ENCODE measurements at regions not wholly inside any gene's neighbourhood (a gene's known extent, or its start where the extent isn't known, plus 50 kb on each side); places are given as distances from the start of the nearest gene placed in this dataset.

GRCh38 chr13:30112602-30113435 is 194.5 kb downstream of the KATNAL1 start (continued):
- TF ChIP-seq, protein P1, sequence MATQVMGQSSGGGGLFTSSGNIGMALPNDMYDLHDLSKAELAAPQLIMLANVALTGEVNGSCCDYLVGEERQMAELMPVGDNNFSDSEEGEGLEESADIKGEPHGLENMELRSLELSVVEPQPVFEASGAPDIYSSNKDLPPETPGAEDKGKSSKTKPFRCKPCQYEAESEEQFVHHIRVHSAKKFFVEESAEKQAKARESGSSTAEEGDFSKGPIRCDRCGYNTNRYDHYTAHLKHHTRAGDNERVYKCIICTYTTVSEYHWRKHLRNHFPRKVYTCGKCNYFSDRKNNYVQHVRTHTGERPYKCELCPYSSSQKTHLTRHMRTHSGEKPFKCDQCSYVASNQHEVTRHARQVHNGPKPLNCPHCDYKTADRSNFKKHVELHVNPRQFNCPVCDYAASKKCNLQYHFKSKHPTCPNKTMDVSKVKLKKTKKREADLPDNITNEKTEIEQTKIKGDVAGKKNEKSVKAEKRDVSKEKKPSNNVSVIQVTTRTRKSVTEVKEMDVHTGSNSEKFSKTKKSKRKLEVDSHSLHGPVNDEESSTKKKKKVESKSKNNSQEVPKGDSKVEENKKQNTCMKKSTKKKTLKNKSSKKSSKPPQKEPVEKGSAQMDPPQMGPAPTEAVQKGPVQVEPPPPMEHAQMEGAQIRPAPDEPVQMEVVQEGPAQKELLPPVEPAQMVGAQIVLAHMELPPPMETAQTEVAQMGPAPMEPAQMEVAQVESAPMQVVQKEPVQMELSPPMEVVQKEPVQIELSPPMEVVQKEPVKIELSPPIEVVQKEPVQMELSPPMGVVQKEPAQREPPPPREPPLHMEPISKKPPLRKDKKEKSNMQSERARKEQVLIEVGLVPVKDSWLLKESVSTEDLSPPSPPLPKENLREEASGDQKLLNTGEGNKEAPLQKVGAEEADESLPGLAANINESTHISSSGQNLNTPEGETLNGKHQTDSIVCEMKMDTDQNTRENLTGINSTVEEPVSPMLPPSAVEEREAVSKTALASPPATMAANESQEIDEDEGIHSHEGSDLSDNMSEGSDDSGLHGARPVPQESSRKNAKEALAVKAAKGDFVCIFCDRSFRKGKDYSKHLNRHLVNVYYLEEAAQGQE (IDR thresholded peaks at IDR 0.05; ENCODE audit: low read depth, low read length): no peak
- TF ChIP-seq, protein P2, sequence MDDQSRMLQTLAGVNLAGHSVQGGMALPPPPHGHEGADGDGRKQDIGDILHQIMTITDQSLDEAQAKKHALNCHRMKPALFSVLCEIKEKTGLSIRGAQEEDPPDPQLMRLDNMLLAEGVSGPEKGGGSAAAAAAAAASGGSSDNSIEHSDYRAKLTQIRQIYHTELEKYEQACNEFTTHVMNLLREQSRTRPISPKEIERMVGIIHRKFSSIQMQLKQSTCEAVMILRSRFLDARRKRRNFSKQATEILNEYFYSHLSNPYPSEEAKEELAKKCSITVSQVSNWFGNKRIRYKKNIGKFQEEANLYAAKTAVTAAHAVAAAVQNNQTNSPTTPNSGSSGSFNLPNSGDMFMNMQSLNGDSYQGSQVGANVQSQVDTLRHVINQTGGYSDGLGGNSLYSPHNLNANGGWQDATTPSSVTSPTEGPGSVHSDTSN (IDR thresholded peaks at IDR 0.05): peak; percentile 17; the same call in 1 of the 2 replicates
- TF ChIP-seq RFX5 (IDR thresholded peaks at IDR 0.05; ENCODE audit: low read length) (no peak), ELF1 (IDR thresholded peaks at IDR 0.05) (no peak), TAF1 (IDR thresholded peaks at IDR 0.05; ENCODE audit: borderline replicate concordance, low read depth, low read length) (no peak), RAD21 (IDR thresholded peaks at IDR 0.05; ENCODE audit: low read length) (peak; percentile 99), NRF1 (IDR thresholded peaks at IDR 0.05; ENCODE audit: low read depth, low read length) (no peak), USF1 (IDR thresholded peaks at IDR 0.05; ENCODE audit: borderline replicate concordance, low read depth) (no peak), RCOR1 (IDR thresholded peaks at IDR 0.05; ENCODE audit: low read length) (peak; percentile 31; the same call in 1 of the 2 replicates), SIN3A (IDR thresholded peaks at IDR 0.05; ENCODE audit: borderline replicate concordance, low read depth, low read length) (0 out of 2 replicates have a peak, but pooled peaks have one; percentile 34), FOXJ3 (CRISPR knock-in tag; IDR thresholded peaks at IDR 0.05) (no peak), GATA2 (CRISPR knock-in tag; IDR thresholded peaks at IDR 0.05) (no peak), NFIC (IDR thresholded peaks at IDR 0.05; ENCODE audit: borderline replicate concordance) (no peak), EP300 (IDR thresholded peaks at IDR 0.05; ENCODE audit: borderline replicate concordance in 1 of 2, low read depth in 1 of 2, low read length in 1 of 2) (no peak), YY1 (IDR thresholded peaks at IDR 0.05; ENCODE audit: low read depth) (peak; percentile 83; the same call in 1 of the 2 replicates), SMC3 (IDR thresholded peaks at IDR 0.05; ENCODE audit: low read depth, low read length) (peak; percentile 97), EZH2phosphoT487 (IDR thresholded peaks at IDR 0.05; ENCODE audit: borderline replicate concordance, low read depth) (no peak), POLR2AphosphoS5 (IDR thresholded peaks at IDR 0.05; ENCODE audit: low read depth, low read length) (no peak), FOSL2 (IDR thresholded peaks at IDR 0.05; ENCODE audit: borderline replicate concordance, low read depth) (no peak), JUND (IDR thresholded peaks at IDR 0.05) (no peak), CHD2 (IDR thresholded peaks at IDR 0.05; ENCODE audit: low read length, partially characterized antibody) (peak; percentile 45), TCF12 (IDR thresholded peaks at IDR 0.05) (no peak)

Measured in SK-N-SH (cell line).